Ecto neural progenitor cell (in vitro differentiated cells): ENCODE measurements at regions not wholly inside any gene's neighbourhood (a gene's known extent, or its start where the extent isn't known, plus 50 kb on each side); places are given as distances from the start of the nearest gene placed in this dataset.
"Not testable (repeated sequence)": the region's sequence is repeated elsewhere in the genome, so short reads cannot be mapped to it uniquely, and the experiment has no call there.

Experiments
- DNase-seq: peaks from one replicate; pipeline ENCODE4 v3.0.0-alpha.2; 2018; ENCODE audit warnings: low spot score

DNA sequence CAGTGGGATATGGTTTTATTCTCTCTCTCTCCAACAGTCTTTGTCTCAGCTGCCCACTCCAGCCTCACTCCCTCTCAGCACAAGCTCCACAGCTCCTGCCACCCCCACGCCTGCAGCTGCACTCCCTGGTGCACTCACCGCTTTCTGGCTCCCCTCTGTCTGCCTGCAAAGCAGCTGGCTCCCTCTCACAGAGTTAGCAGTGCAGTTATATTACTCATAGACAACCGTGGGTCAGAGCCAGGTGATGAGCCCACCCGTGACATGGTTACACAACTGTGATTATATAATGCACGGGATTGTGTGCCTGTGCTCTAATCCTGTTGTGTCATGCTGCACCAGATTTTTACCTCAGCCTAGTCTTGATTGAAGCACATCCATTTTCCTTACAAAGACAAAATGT is 276.9 kb upstream of the CHAC2 start:
- DNase-seq, result peak; percentile 48

DNA sequence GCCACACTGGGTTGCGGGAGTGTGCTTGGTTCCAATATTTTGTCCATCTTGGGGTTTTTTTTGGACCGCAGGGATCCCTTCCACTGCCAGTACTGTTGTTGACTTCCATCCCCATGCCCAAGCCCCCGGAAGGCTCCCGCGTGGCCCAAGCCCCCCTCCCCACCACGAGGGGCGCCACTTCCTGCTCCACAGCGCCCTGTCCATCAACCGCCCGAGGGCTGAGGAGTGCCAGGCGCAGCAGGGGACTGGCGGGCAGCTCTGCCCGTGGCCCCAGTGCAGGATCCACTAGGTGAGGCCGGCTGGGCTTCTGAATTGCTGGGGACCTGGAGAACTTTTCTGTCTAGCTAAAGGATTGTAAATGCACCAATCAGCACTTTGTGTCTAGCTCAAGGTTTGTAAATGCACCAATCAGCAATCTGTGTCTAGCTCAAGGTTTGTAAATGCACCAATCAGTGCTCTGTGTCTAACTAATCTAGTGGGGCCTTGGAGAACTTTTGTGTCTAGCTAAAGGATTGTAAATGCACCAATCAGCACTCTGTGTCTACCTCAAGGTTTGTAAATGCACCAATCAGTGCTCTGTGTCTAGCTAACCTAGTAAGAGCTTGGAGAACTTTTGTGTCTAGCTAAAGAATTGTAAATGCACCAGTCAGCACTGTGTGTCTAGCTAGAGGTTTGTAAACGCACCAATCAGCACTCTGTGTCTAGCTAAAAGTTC is 281.3 kb upstream of the CHAC2 start:
- not testable (repeated sequence) for DNase-seq

DNA sequence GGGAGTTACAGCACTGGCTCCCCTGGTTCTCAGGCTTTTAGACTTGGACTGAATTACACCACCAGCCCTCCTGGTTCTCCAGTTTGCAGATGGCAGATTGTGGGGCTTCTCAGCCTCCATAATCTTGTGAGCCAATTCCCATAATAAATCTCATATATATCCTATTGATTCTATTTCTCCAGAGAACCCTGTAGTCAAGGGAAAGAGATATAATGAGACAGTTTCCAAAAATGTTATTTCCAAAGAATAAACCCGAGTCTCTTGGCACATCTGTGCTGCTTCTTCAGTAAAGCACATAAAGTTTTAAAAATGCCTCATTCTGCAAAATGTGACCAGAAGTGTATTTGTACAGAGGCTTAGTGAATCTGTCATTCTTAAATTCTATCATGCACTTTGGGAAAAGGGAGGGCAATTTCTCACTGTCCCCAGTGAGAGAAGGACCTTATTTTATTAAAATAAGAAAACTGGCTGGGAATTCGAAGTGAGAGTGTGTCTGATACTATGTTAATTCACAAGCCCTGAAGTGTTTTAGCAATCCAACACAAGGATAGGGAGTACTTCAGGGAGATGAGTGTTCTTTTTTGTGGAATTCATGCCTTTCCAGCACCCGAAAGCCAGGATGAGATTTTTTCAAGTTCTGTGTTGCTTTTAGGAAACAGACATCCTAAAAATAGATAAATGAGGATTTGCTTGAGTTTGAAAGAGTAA is 282.4 kb upstream of the CHAC2 start:
- no peak for DNase-seq

DNA sequence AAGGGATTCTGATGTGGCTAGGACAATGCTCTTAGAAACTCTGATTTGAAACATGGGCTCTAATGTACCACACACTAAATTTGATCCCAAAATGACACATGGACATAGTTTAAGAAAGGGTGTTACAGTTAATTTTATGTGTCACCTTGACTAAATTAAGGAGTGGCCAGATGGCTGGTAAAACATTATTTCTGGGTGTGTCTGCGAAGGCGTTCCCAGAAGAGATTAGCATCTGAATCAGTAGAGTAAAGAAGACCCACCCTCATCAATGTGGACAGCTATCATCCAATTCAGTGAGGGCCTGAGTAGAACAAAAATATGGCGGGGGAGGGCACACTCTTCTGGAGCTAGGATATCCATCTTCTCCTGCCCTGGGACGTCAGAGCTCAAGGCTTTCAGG is 283.1 kb upstream of the CHAC2 start:
- no peak for DNase-seq

DNA sequence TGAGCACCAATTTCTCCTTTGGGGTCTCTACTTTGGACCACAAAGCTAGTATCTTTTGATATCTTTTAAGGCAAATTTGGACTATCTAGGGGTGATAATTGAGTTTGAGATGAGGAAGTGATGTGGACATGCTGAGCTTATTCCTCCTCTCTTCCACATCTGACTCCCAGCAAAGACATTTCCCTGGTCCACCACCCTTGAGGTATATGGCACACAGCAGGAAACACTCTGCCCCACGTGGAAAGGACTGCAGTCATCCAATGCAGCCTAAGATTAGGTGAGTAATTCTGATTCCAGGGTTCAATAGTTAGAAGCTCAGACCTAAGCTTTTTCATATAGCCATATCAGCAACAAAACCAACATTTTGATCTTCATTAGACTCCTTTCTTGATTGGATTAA is 290.1 kb upstream of the CHAC2 start:
- no peak for DNase-seq

- no peak for DNase-seq
These were observed 290.8 kb upstream of the CHAC2 start for GRCh38 chr2:53476834-53477233.

DNA sequence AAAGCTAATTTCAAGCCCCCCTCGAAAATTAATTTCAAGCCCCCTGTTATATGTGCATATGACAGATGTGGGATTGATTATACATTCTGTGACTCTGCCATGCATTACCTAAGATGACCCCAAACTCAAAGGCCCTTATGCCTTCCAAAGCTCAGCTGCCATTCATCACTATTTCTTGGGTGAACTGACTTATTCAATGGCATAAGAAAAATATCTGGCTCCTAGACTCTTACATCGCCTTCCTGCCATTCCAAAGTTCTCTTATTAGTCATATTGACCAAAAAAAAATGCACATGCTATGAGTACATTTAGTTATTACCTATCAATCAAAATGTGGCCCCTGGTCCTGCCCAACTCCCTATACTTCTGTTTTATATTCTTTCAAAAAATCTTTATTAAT is 291.8 kb upstream of the CHAC2 start:
- no peak for DNase-seq

DNA sequence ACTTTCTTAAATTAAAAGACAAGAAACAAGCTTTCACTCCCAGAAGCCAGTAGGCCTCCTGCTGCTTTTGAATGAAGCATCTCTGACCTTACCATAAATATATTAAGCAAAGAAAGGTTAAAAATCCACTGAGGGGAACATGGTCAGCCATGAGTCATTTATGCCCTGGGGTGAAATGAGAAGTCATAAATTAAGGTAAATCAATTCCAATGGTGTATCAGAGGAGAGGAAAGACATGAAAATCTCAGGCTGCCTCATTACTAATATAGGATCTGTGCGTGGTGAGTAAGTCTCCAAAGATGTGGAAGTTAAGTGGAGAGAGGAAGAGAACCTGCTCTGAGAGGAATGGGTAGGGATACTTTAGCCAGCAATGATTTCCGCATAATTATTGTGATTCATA is 292.3 kb upstream of the CHAC2 start:
- no peak for DNase-seq

DNA sequence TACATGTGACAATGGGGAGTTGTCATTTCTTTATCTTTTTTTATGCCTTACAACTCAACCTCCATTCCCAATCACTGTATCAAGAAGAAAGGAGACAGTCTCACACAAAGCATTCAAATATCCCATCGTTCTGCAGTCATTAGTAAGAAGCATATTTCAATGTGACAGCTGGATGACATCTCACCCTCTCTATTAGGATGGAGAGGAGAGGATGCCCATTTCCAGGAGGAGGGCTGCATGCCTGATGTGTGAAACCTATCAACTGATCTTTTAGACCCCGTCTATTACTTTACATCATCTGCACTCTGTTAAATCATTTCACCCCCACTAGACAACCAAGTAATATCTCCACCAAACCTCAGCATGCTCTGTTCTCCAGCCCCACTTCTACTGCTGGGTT is 292.7 kb upstream of the CHAC2 start:
- no peak for DNase-seq

- no peak for DNase-seq
These were observed 293.8 kb upstream of the CHAC2 start for GRCh38 chr2:53473775-53474311.

- no peak for DNase-seq
These were observed 294.4 kb upstream of the CHAC2 start for GRCh38 chr2:53473236-53473635.

DNA sequence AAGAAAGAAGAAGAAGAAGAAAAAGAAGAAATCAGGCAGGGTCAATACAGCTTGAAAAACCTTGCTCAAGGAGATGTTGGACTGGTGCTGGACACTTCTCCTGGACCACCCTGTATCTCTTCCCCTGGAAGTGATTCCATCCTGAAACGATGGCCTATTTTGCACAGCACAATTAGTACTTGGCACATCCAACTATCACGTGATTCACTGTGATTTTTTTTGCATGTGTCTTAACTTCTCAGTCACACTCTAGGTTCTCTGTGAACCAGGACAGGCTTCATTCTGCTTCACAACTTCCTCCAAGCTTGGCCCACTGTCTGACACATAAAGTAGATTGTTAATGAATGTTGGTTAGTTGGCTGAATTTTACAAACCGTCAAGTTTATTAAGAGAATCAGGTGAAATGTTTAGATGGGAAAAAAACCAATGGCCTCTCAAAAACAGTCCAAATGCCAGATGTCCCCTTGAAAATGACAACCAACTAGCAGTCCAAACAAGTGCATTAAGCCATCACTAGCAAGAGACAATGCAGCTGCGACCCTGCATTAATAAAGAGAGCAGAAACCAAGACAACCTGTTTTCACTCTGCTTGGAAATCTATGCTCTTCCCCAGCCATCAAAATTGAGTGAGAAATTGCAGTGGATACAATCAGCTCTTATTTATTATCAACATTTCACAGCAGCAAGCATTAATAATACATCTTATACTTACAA is 300.0 kb upstream of the CHAC2 start:
- DNase-seq, result no peak

- DNase-seq, result no peak
These were observed 303.5 kb upstream of the CHAC2 start for GRCh38 chr2:53463806-53464726.

- DNase-seq, result no peak
These were observed 306.7 kb upstream of the CHAC2 start for GRCh38 chr2:53460937-53461336.

DNA sequence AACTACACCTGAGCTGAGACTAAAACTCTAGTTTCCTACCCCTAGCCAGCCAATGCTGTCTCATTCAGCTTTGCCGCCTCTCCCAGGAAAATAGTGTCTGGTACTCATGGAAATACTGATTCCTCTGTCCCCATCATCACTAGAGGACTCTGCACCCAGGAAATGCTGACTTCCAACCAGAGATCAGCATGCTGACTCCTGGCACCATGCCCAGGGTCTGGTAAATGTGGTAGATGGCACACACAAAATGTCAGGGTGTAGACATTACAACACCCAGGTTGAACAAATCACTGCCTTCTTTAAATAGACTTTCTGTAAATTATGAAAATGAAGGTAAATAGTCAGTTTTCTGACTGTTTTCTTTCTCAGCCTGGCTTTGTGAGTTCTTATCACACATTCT is 307.3 kb upstream of the CHAC2 start:
- DNase-seq, result no peak

GRCh38 chr2:53455094-53455493 is 312.5 kb upstream of the CHAC2 start:
- no peak for DNase-seq

DNA sequence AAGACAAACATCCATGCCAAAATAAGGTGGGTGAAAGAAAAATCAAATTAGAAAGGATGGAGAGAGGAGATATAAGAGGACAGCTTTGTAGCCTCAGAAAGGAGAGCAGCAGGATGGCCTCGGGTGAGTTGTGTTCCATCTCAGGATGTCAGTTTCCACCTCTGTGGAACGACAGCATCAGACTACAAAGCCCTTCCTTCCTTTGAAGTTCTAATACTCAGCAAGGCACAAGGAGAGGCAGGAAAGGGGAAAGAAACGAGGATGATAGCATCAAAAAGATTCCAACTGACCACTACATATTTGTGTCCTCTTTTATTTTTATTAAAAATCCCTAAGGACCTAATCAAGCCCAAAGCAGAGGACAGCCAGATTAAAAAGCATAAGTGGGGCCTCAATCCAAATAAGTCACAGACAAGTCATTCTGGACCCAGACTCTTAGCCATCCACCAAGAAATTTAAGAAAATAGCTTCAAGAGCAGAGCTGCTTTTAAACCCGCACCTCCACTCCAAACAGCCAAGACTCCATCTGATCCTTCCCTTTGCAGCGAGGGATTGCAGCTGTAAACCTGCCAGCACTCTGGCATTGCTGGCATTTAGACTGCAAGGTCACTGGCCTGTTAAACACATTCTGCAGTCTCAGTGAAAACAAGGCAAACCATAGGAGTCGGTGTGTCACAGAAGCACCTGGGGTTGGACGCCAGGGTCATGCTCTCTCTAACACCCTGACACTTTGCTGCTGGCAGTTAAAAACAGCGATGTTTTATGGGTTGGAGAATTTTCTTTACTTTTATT is 314.5 kb upstream of the CHAC2 start:
- DNase-seq, result no peak

DNA sequence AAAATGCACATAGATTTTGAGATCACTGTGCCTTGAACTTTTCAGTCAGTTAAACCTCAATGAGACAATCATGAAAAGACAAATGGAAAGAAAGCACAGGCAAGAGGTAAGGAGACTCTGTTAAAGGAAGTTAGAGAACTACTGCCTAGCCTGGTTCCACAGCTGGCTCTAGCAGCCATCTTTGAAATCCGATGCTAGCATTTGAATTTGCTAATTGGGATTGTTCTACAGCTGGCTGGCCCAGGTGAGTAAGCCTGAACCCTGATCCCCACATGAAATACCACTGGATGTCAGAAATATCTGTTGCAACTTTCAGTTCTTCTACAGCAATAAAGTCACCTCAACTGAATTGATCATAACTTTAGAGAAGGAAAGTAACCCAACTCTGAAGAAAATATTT is 315.2 kb upstream of the CHAC2 start:
- no peak for DNase-seq

- no peak for DNase-seq
These were observed 316.7 kb upstream of the CHAC2 start for GRCh38 chr2:53450923-53451322.

DNA sequence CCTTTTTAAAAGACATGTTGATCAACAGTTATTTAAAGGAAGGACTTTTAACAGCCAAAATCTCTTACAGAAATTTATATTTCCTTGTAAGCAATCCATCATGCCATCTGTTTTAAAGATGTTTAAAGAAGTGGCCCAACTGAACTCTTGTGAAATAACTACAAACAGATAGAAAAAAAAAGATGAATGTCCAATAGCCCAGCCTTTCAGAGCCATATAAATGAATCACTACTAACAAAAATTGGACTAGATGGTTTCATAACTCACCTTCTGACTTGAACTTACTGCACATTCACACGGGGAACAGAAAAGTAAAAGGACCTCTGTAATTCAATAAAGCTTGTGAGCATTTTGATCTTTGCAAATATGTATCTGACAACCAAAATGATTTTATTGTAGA is 319.0 kb upstream of the CHAC2 start:
- DNase-seq, result no peak

DNA sequence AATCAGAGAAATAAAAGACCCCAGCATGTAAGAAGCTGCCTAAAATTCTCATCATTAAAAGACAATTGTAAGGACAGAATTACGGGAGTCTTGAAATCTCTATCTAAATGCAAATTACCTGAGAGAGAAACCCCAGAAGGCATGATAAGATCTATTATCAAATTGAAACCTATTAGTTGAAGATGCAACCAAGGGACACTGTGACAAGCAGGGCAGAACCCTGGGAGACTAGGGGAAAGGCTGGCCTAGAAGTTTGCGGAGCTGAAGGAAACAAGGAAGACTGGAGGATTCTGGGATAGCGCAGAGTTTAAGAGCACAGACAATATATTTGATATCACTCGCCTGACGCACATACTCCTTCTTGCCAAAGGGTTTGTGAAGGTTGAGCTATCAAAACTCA is 319.5 kb upstream of the CHAC2 start:
- no peak for DNase-seq
